ENCODE measurements at regions not wholly inside any gene's neighbourhood (a gene's known extent, or its start where the extent isn't known, plus 50 kb on each side); places are given as distances from the start of the nearest gene placed in this dataset.

GRCh38 chr5:102660111-102660510 lies 95.0 kb upstream of the PAM start:
- TF ChIP-seq ZNF121 (tag by site-specific recombination; IDR thresholded peaks at IDR 0.05) (no peak), GLIS1 (tag by site-specific recombination; IDR thresholded peaks at IDR 0.05) (no peak), CTCF (tag by site-specific recombination; IDR thresholded peaks at IDR 0.05) (no peak), REST (tag by site-specific recombination; IDR thresholded peaks at IDR 0.05) (no peak), PRDM2 (tag by site-specific recombination; IDR thresholded peaks at IDR 0.05; ENCODE audit: borderline replicate concordance) (no peak), ZNF692 (tag by site-specific recombination; IDR thresholded peaks at IDR 0.05) (no peak)
